Astrocyte of the hippocampus (primary cell): ENCODE measurements at regions not wholly inside any gene's neighbourhood (a gene's known extent, or its start where the extent isn't known, plus 50 kb on each side); places are given as distances from the start of the nearest gene placed in this dataset.

ENCODE experiments used
- DNase-seq: peaks from one replicate; pipeline ENCODE4 v3.0.0; 2011; ENCODE audit warnings: low read depth, low spot score

DNA sequence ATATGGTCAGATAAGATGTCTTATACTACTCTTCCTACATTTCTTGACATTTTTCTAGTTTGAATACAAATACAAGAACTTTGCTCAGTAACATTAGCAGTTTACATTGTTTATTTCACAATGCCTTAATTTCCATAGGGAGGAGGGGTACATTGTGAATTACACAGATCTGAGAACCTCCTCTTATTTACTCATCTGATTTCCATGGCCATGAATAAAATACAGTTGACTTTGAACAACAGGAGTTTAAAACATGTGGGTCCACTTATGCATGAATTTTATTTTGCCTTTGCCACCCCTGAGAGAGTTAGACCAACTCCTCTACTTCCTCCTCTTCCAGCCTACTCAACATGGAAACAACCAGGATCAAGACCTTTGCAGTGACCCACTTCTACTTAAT, 67.7 kb downstream of the MGST1 start:
- DNase-seq: no peak

GRCh38 chr12:16417058-16417457, 69.6 kb downstream of the MGST1 start:
- DNase-seq: no peak

- DNase-seq: no peak
Measured at GRCh38 chr12:16421806-16422205, 74.4 kb downstream of the MGST1 start.

GRCh38 chr12:16424531-16424930, 77.1 kb downstream of the MGST1 start:
- no peak for DNase-seq

DNA sequence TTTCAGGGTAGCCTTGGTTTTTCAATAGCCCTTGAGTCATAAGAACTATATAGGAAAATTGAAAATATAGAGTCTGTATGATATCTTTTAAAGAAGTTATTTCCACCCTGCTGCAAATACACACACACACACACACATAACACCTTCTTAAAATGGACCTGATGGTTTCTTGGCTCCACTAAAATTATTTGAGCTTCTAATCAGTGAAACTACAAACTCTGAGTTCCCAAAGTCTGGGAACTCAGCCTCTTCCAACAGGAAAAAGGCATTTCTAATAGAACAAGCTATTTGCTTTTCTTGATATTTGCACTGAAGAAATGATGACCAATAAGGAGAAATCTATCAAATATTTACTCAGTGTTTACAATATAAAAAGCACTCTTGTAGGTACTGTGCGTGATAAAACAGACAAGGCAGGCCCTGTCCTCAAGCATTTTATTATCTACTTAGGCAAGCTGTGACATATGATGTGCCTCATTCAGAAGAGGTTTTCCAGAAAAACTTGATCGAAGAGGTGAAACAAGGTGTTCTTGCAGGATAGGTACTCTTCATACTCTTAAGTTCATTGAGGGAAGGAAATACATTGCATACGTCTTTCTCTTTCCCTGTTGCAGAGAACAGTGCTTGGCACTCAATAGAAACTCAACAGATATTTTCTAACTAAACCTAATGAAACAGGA, 88.6 kb downstream of the MGST1 start:
- no peak for DNase-seq

GRCh38 chr12:16437281-16437816, 89.9 kb downstream of the MGST1 start:
- DNase-seq: no peak

GRCh38 chr12:16437926-16438325, 90.5 kb downstream of the MGST1 start:
- DNase-seq: no peak

GRCh38 chr12:16449459-16449858, 102.0 kb downstream of the MGST1 start:
- DNase-seq: no peak

DNA sequence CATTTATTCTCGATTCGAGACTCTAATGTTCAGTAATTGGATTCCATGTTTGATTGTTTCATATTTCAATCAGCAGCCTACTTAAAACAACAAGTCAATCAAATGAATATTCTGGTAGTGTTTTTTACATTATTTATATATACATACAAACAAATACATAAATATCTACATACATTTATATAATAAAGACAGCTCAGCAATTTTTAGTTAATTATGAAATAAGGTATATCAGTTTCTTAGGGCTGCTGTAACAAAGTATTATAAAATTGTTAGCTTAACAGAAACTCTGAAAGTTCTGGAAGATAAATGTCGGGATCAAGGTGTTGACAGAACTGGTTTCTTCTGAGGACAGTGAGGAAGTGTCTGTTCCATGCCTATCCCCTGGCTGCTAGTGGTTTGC, 105.9 kb downstream of the MGST1 start:
- no peak for DNase-seq

DNA sequence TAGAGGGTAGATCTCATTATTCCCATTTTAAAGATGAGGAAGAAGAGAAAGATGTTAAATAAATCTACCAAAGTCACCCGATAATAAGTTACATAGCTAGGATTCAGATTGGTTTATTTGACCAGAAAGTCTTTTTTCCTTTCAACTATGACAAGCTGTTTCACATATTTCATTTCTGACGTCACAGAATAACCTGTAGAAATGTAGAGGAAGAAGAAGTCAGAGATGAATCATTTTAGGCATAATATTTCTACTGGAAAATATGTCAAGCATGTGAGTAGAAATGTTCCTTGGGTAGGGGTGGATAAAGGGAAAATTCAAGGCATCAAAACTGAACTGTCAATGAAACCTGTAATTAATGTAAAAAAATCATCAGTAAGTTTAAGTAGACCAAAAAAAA, 107.0 kb downstream of the MGST1 start:
- peak; percentile 5 for DNase-seq

- no peak for DNase-seq
Measured at GRCh38 chr12:16458521-16459078, 111.2 kb downstream of the MGST1 start.

DNA sequence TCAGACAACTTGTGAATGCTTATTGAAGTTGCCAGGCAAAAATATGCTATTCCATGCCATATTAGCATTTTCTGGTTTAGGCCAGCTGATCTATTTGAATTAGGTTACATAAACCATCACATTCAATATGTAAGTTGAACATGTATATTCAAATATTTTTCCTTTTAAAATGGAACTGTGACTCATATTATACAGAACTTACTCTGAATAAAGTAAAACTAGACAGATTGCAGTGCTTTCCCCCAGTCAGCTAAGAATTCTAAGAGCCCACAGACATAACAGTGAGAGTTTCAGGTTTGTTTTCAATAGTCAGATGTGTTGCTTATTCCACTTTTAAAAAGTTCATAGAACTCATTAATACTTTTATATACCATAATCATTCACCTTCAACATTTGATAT, 119.8 kb downstream of the MGST1 start:
- DNase-seq: no peak

GRCh38 chr12:16472631-16473030, 125.2 kb downstream of the MGST1 start:
- no peak for DNase-seq

DNA sequence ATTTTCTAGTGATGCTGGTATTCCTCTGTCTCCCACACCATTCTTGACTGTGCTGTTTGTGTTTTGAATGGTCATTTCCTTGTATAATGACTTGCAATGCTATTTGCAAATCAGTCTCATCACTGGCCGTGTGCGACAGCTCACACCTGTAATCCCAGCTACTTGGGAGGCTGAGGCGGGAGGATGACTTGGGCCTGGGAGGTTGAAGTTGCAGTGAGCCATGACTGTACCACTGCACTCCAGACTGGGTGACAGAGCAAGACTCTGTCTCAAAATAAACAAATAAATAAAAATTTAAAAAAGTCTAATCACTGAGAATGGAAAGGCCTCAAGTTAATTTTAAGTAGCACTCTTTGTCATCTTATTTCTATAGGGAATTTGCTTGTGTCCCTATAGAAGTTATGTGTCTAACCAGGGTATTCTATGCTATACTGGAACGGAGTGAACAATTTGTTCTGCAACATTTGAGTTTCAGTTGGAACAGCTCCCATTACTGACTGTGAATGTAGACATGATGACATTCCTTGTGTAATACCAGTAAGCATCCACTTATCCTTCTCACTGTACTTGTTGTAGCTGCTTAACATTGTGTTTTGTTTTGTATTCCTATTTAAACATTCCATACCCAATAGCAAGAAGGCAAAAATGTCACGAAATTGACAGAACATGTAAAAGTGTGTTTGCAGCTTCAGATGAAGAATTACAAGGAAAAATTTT, 126.3 kb downstream of the MGST1 start:
- DNase-seq: peak; percentile 20

- no peak for DNase-seq
Measured at GRCh38 chr12:16474801-16475200, 127.4 kb downstream of the MGST1 start.

GRCh38 chr12:16475521-16475920, 128.1 kb downstream of the MGST1 start:
- DNase-seq: no peak

DNA sequence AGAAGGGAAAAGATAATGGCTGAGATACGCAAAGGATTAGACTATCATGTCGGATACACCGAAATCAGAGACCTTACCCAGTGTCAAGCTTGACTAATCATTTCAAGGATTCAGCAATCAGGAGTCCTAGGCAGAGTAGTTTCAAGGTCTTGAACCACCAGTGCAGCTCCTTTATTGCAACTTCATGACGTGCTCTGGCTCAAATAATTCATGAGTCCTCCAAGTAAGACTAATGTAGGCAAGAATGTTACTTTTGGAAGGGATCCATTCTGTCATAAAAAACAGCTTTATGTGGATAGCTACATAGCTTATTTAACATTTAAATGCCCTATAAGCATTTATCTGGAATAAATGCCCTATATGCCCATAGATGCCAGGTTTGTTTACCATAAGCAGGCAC, 123.2 kb downstream of the LMO3 start:
- peak; percentile 9 for DNase-seq

DNA sequence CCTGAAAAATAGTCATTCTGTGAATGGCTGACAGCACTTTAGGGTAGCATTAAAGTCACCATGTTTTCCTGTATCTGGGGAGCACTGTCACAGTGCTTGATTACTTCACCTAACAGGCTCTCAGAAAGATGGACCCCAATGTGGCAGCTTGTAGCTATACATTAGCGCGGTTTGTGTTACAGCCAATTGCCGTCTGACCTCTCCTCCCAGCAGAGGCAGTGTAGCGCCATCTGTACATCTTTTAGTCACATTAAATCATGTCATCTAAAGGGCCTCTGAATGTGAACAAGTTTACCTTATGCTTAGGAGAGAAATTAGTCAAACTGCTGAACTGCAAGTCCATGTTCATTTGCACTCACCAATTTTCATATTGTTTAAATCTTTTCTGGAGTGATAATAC, 113.7 kb downstream of the LMO3 start:
- DNase-seq: no peak

GRCh38 chr12:16492820-16493797, 112.9 kb downstream of the LMO3 start:
- no peak for DNase-seq

GRCh38 chr12:16495196-16495595, 110.8 kb downstream of the LMO3 start:
- no peak for DNase-seq
